Sigmoid colon (tissue), 6 donors: ENCODE measurements at regions not wholly inside any gene's neighbourhood (a gene's known extent, or its start where the extent isn't known, plus 50 kb on each side); places are given as distances from the start of the nearest gene placed in this dataset.

Experiments used
- DNase-seq: peaks from one replicate; pipeline ENCODE4 v3.0.0-alpha.2; 2019
- H3K27ac ChIP-seq, 4 donors: fragments of 200-600 bp; sonication (generic); one replicate each; pipeline ENCODE4 v1.5.1; 2016 to 2019; ENCODE audit warnings: mild to moderate bottlenecking in 1 of 4
- H3K27me3 ChIP-seq, 3 donors: fragments of 200-600 bp; sonication (generic); one replicate each; pipeline ENCODE4 v1.5.1; 2019; ENCODE audit warnings: mild to moderate bottlenecking in 1 of 3
- H3K36me3 ChIP-seq, 4 donors: fragments of 200-600 bp; sonication (generic); one replicate each; pipeline ENCODE4 v1.5.1; 2016 to 2019
- H3K4me1 ChIP-seq, 4 donors: fragments of 200-600 bp; sonication (generic); one replicate each; pipeline ENCODE4 v1.5.1; 2017 to 2019
- H3K4me3 ChIP-seq, 4 donors: fragments of 200-600 bp; sonication (generic); one replicate each; pipeline ENCODE4 v1.5.1; 2017 to 2019; ENCODE audit warnings: mild to moderate bottlenecking in 2 of 4, moderate library complexity in 1 of 4
- H3K9me3 ChIP-seq, 4 donors: fragments of 200-600 bp in 3 of 4; sonication (generic) in 3 of 4; one replicate each; pipeline versions ENCODE4 v1.5.1 to v1.6.1; 2013 to 2019
- CTCF ChIP-seq, 4 experiments: fragments of 450-650 bp in 3 of 4; fragments of 200-600 bp in 1 of 4; IDR thresholded peaks; one replicate each; pipeline ENCODE4 v1.5.1; 2016 to 2019; ENCODE audit warnings: antibody characterized with exemption in 4 of 4, mild to moderate bottlenecking in 3 of 4, moderate library complexity in 2 of 4
- EP300 ChIP-seq, 4 donors: sonication (generic); formaldehyde crosslinking; IDR thresholded peaks; one replicate each; pipeline ENCODE4 v1.6.1; 2017; ENCODE audit warnings: antibody characterized with exemption in 4 of 4
- POLR2A ChIP-seq, 2 donors: fragments of 450-650 bp; IDR thresholded peaks; one replicate each; pipeline ENCODE4 v1.6.1; 2016; ENCODE audit warnings: antibody characterized with exemption in 2 of 2, mild to moderate bottlenecking in 2 of 2, moderate library complexity in 2 of 2
- POLR2AphosphoS5 ChIP-seq, 4 donors: sonication (generic); formaldehyde crosslinking; IDR thresholded peaks; one replicate each; pipeline ENCODE4 v1.6.1; 2017; ENCODE audit warnings: antibody characterized with exemption in 4 of 4
- WGBS, 2 donors: extraction: QIAGEN DNeasy Blood & Tissue Kit; methylation state at CpG; one replicate each; pipeline ENCODE4 v1.1.7; 2013; 5-methylcytosine and 5-hydroxymethylcytosine counted together
- intact Hi-C: fragments of 100-400 bp; cut with DNase I; formaldehyde crosslinking; loops from one replicate; pipeline ENCODE4 v1.15.1; 2023
- donor health status: healthy with polysubstance abuse.
- donor health status: healthy.

GRCh38 chr16:51457775-51458174 is 306.7 kb upstream of the SALL1 start:
- no peaks in the 10 kb centered on the region for H3K36me3 ChIP-seq
- no peaks in the 10 kb centered on the region for H3K27me3 ChIP-seq
- no peaks in the 10 kb centered on the region for H3K4me1 ChIP-seq
- DNase-seq: no peak
- no peak overlapping the region for H3K27ac ChIP-seq
- H3K4me3 ChIP-seq: no peak overlapping the region
- H3K9me3 ChIP-seq: no peaks in the 10 kb centered on the region
- TF ChIP-seq EP300 (IDR thresholded peaks at IDR 0.05): no peak
- TF ChIP-seq CTCF (IDR thresholded peaks at IDR 0.05): no peak
- TF ChIP-seq POLR2AphosphoS5 (IDR thresholded peaks at IDR 0.05): no peak
- no peak for TF ChIP-seq POLR2A (IDR thresholded peaks at IDR 0.05)
- WGBS, 2 donors: 75 to 83% methylated on average over 7 of the region's 7 CpGs
- intact Hi-C loops: no loop called here

- Histone ChIP-seq H3K9me3 (no peaks in the 10 kb centered on the region), H3K36me3 (no peaks in the 10 kb centered on the region), H3K4me3 (no peak overlapping the region), H3K27ac (no peak overlapping the region), H3K4me1 (no peaks in the 10 kb centered on the region), H3K27me3 (no peaks in the 10 kb centered on the region)
- DNase-seq: no peak
- TF ChIP-seq EP300 (IDR thresholded peaks at IDR 0.05) (no peak), CTCF (IDR thresholded peaks at IDR 0.05) (no peak), POLR2AphosphoS5 (IDR thresholded peaks at IDR 0.05) (no peak), POLR2A (IDR thresholded peaks at IDR 0.05) (no peak)
- 62 to 79% methylated on average over 1 of the region's 1 CpG for WGBS, 2 donors
- intact Hi-C loops: no loop called here
Measured at GRCh38 chr16:51455398-51455797, 304.3 kb upstream of the SALL1 start.

- 73 to 75% methylated on average over 1 of the region's 1 CpG for WGBS, 2 donors
- no peak for DNase-seq
- H3K27ac ChIP-seq: no peak overlapping the region
Measured at GRCh38 chr16:51453251-51453650, 302.2 kb upstream of the SALL1 start.

GRCh38 chr16:51450909-51451308 is 299.8 kb upstream of the SALL1 start:
- intact Hi-C loops: no loop called here
- 36 to 69% methylated on average over 3 of the region's 3 CpGs for WGBS, 2 donors
- Histone ChIP-seq H3K4me1 (peaks cover 0 to 3% (median 0%) of the 10 kb centered on the region in 4 donors), H3K9me3 (no peaks in the 10 kb centered on the region), H3K27ac (no peak overlapping the region), H3K27me3 (no peaks in the 10 kb centered on the region), H3K36me3 (no peaks in the 10 kb centered on the region), H3K4me3 (no peak overlapping the region)
- TF ChIP-seq POLR2AphosphoS5 (IDR thresholded peaks at IDR 0.05) (no peak), EP300 (IDR thresholded peaks at IDR 0.05) (no peak), CTCF (IDR thresholded peaks at IDR 0.05) (no peak), POLR2A (IDR thresholded peaks at IDR 0.05) (no peak)
- DNase-seq: no peak

More at GRCh38 chr16:51453251-51453650, 302.2 kb upstream of the SALL1 start:
- TF ChIP-seq POLR2AphosphoS5 (IDR thresholded peaks at IDR 0.05): no peak
- TF ChIP-seq CTCF (IDR thresholded peaks at IDR 0.05): no peak
- TF ChIP-seq POLR2A (IDR thresholded peaks at IDR 0.05): no peak
- Histone ChIP-seq H3K4me3 (no peak overlapping the region), H3K27me3 (no peaks in the 10 kb centered on the region), H3K36me3 (no peaks in the 10 kb centered on the region), H3K9me3 (no peaks in the 10 kb centered on the region), H3K4me1 (peaks cover 0 to 3% (median 0%) of the 10 kb centered on the region in 4 donors)
- intact Hi-C loops: no loop called here

GRCh38 chr16:51450376-51450775 is 299.3 kb upstream of the SALL1 start:
- peaks cover 0 to 3% (median 0%) of the 10 kb centered on the region in 4 donors for H3K4me1 ChIP-seq

More at GRCh38 chr16:51450376-51450775, 299.3 kb upstream of the SALL1 start:
- no peaks in the 10 kb centered on the region for H3K36me3 ChIP-seq
- no peak for DNase-seq
- no peaks in the 10 kb centered on the region for H3K27me3 ChIP-seq
- no peak for TF ChIP-seq EP300 (IDR thresholded peaks at IDR 0.05)
- no peak for TF ChIP-seq POLR2A (IDR thresholded peaks at IDR 0.05)
- TF ChIP-seq CTCF (IDR thresholded peaks at IDR 0.05): no peak
- no peak for TF ChIP-seq POLR2AphosphoS5 (IDR thresholded peaks at IDR 0.05)
- no peaks in the 10 kb centered on the region for H3K9me3 ChIP-seq
- intact Hi-C loops: no loop called here
- no peak overlapping the region for H3K27ac ChIP-seq
- no peak overlapping the region for H3K4me3 ChIP-seq
- 50 to 56% methylated on average over 7 of the region's 7 CpGs for WGBS, 2 donors
